OCI-LY3 (cell line): ENCODE measurements at regions not wholly inside any gene's neighbourhood (a gene's known extent, or its start where the extent isn't known, plus 50 kb on each side); places are given as distances from the start of the nearest gene placed in this dataset.

Experiments
- CTCF ChIP-seq: fragments of 200-600, 300-600 bp; sonication (generic); IDR thresholded peaks from 2 replicates; pipeline ENCODE4 v1.5.1; 2014; ENCODE audit warnings: antibody characterized with exemption, low read length, low read depth
- EZH2phosphoT487 ChIP-seq: fragments of 200-600 bp; shearing (Covaris generic); IDR thresholded peaks from 2 replicates; pipeline ENCODE4 v1.6.1; 2018; ENCODE audit warnings: antibody characterized with exemption, mixed run types, low read depth

- TF ChIP-seq EZH2phosphoT487 (no peak), CTCF (no peak)
Observed at GRCh38 chr4:123866796-123867195, 470.2 kb downstream of the SPRY1 start.
